Activated B cell treated with CpG ODN at 0.5 μM for 24 hours (primary cell): ENCODE measurements at regions not wholly inside any gene's neighbourhood (a gene's known extent, or its start where the extent isn't known, plus 50 kb on each side); places are given as distances from the start of the nearest gene placed in this dataset.

Experiments
- ATAC-seq: fragments of 200-7000 bp; cut with Tn5 transposase; one replicate; pipeline ENCODE4 v1.10.0; 2021; ENCODE audit warnings: low read depth, mild to moderate bottlenecking, moderate library complexity
- CTCF ChIA-PET: fragments of 350-600 bp; sonication (Branson Sonifier 250); formaldehyde crosslinking; loops from one replicate; lab custom pipeline; 2021; ENCODE audit warnings: antibody characterized with exemption; lab: Charles Lee
- POLR2A ChIA-PET: fragments of 350-600 bp; sonication (Branson Sonifier 250); formaldehyde crosslinking; loops from one replicate; lab custom pipeline; 2021; ENCODE audit warnings: antibody characterized with exemption; lab: Charles Lee
- DNase-seq: peaks from one replicate; pipeline ENCODE4 v3.0.0; 2022
- H3K27ac Mint-ChIP-seq: one replicate; pipeline ENCODE4 v1.8.0; 2020; ENCODE audit warnings: mixed read lengths
- H3K27me3 Mint-ChIP-seq: one replicate; pipeline ENCODE4 v1.8.0; 2021; ENCODE audit warnings: mixed read lengths
- H3K36me3 Mint-ChIP-seq: one replicate; pipeline ENCODE4 v1.8.0; 2021; ENCODE audit warnings: low read depth, mixed read lengths
- H3K4me1 Mint-ChIP-seq: one replicate; pipeline ENCODE4 v1.8.0; 2021; ENCODE audit warnings: mixed read lengths
- H3K4me3 Mint-ChIP-seq: one replicate; pipeline ENCODE4 v1.8.0; 2020; ENCODE audit warnings: mild to moderate bottlenecking, mixed read lengths
- H3K9me3 Mint-ChIP-seq: one replicate; pipeline ENCODE4 v1.8.0; 2020; ENCODE audit warnings: mixed read lengths
- CTCF ChIP-seq: fragments of 200-600 bp; IDR thresholded peaks from one replicate; pipeline ENCODE4 v1.8.0; 2022; ENCODE audit warnings: antibody characterized with exemption, mild to moderate bottlenecking
- intact Hi-C: fragments of 100-400 bp; cut with micrococcal nuclease; formaldehyde crosslinking; loops from one replicate; pipeline ENCODE4 v1.15.1; 2024

GRCh38 chr3:13198264-13198879 lies 125.1 kb upstream of the IQSEC1 start:
- no peak for TF ChIP-seq CTCF
- no peaks in the 10 kb centered on the region for H3K36me3 Mint-ChIP-seq
- intact Hi-C loops, result loop anchor here (5.0 kb wide), 1 partner anchor 106 kb away; no protein-coding TSS in a partner anchor
- no peak overlapping the region for H3K4me3 Mint-ChIP-seq
- ChIA-PET POLR2A (interaction anchor here (1.2 kb wide), 1 partner anchor 76 kb away, joined by 4 read pairs; no protein-coding TSS in a partner anchor), CTCF (interaction anchor here (0.8 kb wide), 1 partner anchor 106 kb away, joined by 3 read pairs; no protein-coding TSS in a partner anchor)
- ATAC-seq (no peak), DNase-seq (no peak)
- H3K9me3 Mint-ChIP-seq, result no peaks in the 10 kb centered on the region
- H3K27ac Mint-ChIP-seq, result no peak overlapping the region
- H3K4me1 Mint-ChIP-seq, result peaks cover 21% of the 10 kb centered on the region
- H3K27me3 Mint-ChIP-seq, result peaks cover 27% of the 10 kb centered on the region

GRCh38 chr3:13197795-13198194 lies 124.6 kb upstream of the IQSEC1 start:
- CTCF ChIA-PET, result interaction anchor here (0.8 kb wide), 1 partner anchor 106 kb away, joined by 3 read pairs; no protein-coding TSS in a partner anchor

DNA sequence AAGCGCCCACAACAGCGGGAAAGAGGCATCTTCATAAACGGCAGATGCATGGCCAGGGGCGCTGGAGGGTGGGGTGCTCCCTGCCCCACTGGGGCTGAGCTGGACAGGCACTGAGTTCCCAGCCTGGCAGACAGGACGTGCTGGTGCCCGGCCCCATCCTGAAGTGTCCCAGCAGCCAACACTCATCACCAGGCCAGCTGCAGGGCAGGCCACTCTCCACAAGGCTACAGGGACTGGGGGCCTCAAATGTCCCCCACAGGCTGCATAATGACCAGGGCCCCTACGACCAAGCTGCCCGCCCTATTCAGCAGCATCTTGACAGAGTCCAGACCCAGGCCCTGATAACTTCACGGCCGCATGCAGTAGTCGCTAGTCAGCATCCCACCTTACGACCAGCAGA lies 124.1 kb upstream of the IQSEC1 start:
- intact Hi-C loops, result loop anchor here (5.0 kb wide), 1 partner anchor 105 kb away; no protein-coding TSS in a partner anchor
- ATAC-seq, result no peak
- peaks cover 21% of the 10 kb centered on the region for H3K4me1 Mint-ChIP-seq
- ChIA-PET POLR2A (no interaction called here), CTCF (interaction anchor here (0.8 kb wide), 1 partner anchor 105 kb away, joined by 3 read pairs; no protein-coding TSS in a partner anchor)
- no peak overlapping the region for H3K4me3 Mint-ChIP-seq
- H3K27me3 Mint-ChIP-seq, result peaks cover 23% of the 10 kb centered on the region
- no peak for TF ChIP-seq CTCF
- H3K36me3 Mint-ChIP-seq, result no peaks in the 10 kb centered on the region
- no peak for DNase-seq
- no peaks in the 10 kb centered on the region for H3K9me3 Mint-ChIP-seq
- no peak overlapping the region for H3K27ac Mint-ChIP-seq

More at GRCh38 chr3:13197795-13198194, 124.6 kb upstream of the IQSEC1 start:
- Mint-ChIP-seq H3K4me1 (peaks cover 21% of the 10 kb centered on the region), H3K27ac (no peak overlapping the region), H3K4me3 (no peak overlapping the region), H3K9me3 (no peaks in the 10 kb centered on the region), H3K27me3 (peaks cover 26% of the 10 kb centered on the region), H3K36me3 (no peaks in the 10 kb centered on the region)
- no peak for TF ChIP-seq CTCF
- ATAC-seq (no peak), DNase-seq (no peak)
- POLR2A ChIA-PET, result no interaction called here
- intact Hi-C loops, result loop anchor here (5.0 kb wide), 1 partner anchor 105 kb away; no protein-coding TSS in a partner anchor

DNA sequence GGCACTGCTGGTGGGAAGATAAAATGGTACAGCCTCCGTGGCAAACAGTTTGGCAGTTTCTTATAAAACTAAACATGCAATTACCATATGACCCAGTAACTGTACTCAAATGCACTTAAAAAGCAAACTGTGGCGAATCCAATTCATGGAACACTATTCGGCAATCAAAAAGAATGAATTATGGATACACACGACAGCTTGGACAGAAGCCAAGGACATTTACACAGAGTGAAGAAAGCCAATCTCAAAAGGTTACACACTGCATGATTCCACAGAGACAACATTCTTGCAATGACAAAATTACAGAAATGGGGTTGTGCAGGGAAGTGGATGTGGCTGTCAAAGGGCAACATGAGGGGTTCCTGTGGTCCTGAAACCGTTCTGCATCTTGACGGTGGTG lies 122.1 kb upstream of the IQSEC1 start:
- Mint-ChIP-seq H3K27ac (no peak overlapping the region), H3K9me3 (no peaks in the 10 kb centered on the region), H3K4me1 (peaks cover 20% of the 10 kb centered on the region), H3K36me3 (no peaks in the 10 kb centered on the region), H3K27me3 (peaks cover 26% of the 10 kb centered on the region), H3K4me3 (no peak overlapping the region)
- DNase-seq, result no peak
- ChIA-PET POLR2A (interaction anchor here (1.3 kb wide), 1 partner anchor 172 kb away, joined by 3 read pairs; no protein-coding TSS in a partner anchor), CTCF (no interaction called here)
- ATAC-seq, result no peak
- intact Hi-C loops, result loop anchor here (5.0 kb wide), 1 partner anchor 103 kb away; no protein-coding TSS in a partner anchor
- no peak for TF ChIP-seq CTCF
